Spleen (tissue), 11 donors: ENCODE measurements at regions not wholly inside any gene's neighbourhood (a gene's known extent, or its start where the extent isn't known, plus 50 kb on each side); places are given as distances from the start of the nearest gene placed in this dataset.
"Not testable (repeated sequence)": the region's sequence is repeated elsewhere in the genome, so short reads cannot be mapped to it uniquely, and the experiment has no call there.

ENCODE experiments used
- DNase-seq: peaks from one replicate; pipeline ENCODE4 v3.0.0-alpha.2; 2020
- H3K27ac ChIP-seq, 8 donors: fragments of 200-600 bp; sonication (generic) in 7 of 8; 1 replicate in 4 of 8; 2 replicates in 4 of 8; pipeline versions ENCODE4 v1.5.0 to v1.8.0; 2016 to 2021; ENCODE audit warnings: inconsistent platforms in 4 of 8, mild to moderate bottlenecking in 4 of 8, moderate library complexity in 1 of 8
- H3K27me3 ChIP-seq, 7 donors: fragments of 200-600 bp; sonication (generic) in 6 of 7; replicated peaks in 1 of 7; 1 replicate in 4 of 7; 2 replicates in 3 of 7; pipeline versions ENCODE4 v1.5.0 to v1.8.0; 2016 to 2021; ENCODE audit warnings: inconsistent platforms in 3 of 7, mild to moderate bottlenecking in 1 of 7
- H3K36me3 ChIP-seq, 6 donors: fragments of 200-600 bp; sonication (generic) in 5 of 6; 1 replicate in 4 of 6; 2 replicates in 2 of 6; pipeline versions ENCODE4 v1.5.0 to v1.8.0; 2016 to 2021; ENCODE audit warnings: inconsistent platforms in 2 of 6
- H3K4me1 ChIP-seq, 6 donors: fragments of 200-600 bp; sonication (generic) in 5 of 6; 1 replicate in 3 of 6; 2 replicates in 3 of 6; pipeline versions ENCODE4 v1.5.0 to v1.8.0; 2016 to 2021; ENCODE audit warnings: inconsistent platforms in 3 of 6
- H3K4me3 ChIP-seq, 8 donors: fragments of 200-600 bp; sonication (generic) in 7 of 8; 1 replicate in 4 of 8; 2 replicates in 4 of 8; pipeline versions ENCODE4 v1.5.0 to v1.8.0; 2016 to 2021; ENCODE audit warnings: inconsistent platforms in 4 of 8, mild to moderate bottlenecking in 4 of 8, moderate library complexity in 2 of 8
- H3K9me3 ChIP-seq, 8 donors: fragments of 200-600 bp; sonication (generic) in 7 of 8; 1 replicate in 4 of 8; 2 replicates in 4 of 8; pipeline versions ENCODE4 v1.5.0 to v1.8.0; 2016 to 2021; ENCODE audit warnings: inconsistent platforms in 4 of 8
- CTCF ChIP-seq, 11 experiments: fragments of 200-600 bp in 7 of 11; fragments of 450-650 bp in 4 of 11; sonication (generic) in 4 of 11; IDR thresholded peaks in 8 of 11; conservative IDR thresholded peaks in 3 of 11; 1 replicate in 7 of 11; 2 replicates in 4 of 11; pipeline versions ENCODE4 v1.4.0 to v1.8.0; 2016 to 2021; ENCODE audit warnings: antibody characterized with exemption in 11 of 11, inconsistent platforms in 4 of 11, mild to moderate bottlenecking in 1 of 11
- POLR2A ChIP-seq, 3 donors: fragments of 450-650 bp; IDR thresholded peaks; one replicate each; pipeline ENCODE4 v1.5.1; 2017; ENCODE audit warnings: antibody characterized with exemption in 3 of 3, mild to moderate bottlenecking in 1 of 3
- POLR2AphosphoS5 ChIP-seq, 3 donors: sonication (generic); formaldehyde crosslinking; IDR thresholded peaks; one replicate each; pipeline ENCODE4 v1.5.1; 2017; ENCODE audit warnings: antibody characterized with exemption in 3 of 3
- WGBS, 5 donors: extraction: QIAGEN DNeasy Blood & Tissue Kit in 3 of 5; methylation state at CpG; one replicate each; pipeline versions ENCODE4 v1.1.5 to v1.1.7; 2013 to 2018; 5-methylcytosine and 5-hydroxymethylcytosine counted together
- intact Hi-C: fragments of 100-400 bp; cut with DNase I; formaldehyde crosslinking; loops from one replicate; pipeline ENCODE4 v1.15.0; 2023; ENCODE audit warnings: low total_unique reads
- donor health status: healthy with polysubstance abuse.
- donor health status: DM: no; HTN: no; CAD: no; lungs with moderate emphysema.
- donor health status: DM: no; HTN: no; CAD: no.
- donor health status: Bipolar disorder and iron deficiency.
- donor health status: healthy.
- donor health status: DM: no; HTN: no; CAD: no.
- donor health status: DM: yes; HTN: yes; CAD: no.

DNA sequence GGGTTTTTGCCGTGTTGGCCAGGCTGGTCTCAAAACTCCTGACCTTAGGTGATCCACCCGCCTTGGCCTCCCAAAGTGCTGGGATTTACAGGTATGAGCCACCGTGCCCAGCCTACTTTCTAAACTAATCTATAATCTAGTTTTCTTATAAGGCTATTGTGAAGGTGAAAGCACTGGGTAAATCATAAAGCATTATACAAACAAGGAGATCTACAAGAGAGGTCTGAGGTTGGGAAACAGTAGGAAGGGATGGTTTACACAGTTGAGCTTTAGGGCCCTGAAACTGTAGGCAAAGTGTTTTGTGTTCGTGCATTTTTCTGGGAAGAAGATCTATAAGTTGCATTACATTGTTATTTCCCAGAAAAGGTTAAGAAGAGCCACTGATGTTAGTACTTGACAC is 84.9 kb upstream of the MED13 start:
- no peak overlapping the region for H3K4me3 ChIP-seq

DNA sequence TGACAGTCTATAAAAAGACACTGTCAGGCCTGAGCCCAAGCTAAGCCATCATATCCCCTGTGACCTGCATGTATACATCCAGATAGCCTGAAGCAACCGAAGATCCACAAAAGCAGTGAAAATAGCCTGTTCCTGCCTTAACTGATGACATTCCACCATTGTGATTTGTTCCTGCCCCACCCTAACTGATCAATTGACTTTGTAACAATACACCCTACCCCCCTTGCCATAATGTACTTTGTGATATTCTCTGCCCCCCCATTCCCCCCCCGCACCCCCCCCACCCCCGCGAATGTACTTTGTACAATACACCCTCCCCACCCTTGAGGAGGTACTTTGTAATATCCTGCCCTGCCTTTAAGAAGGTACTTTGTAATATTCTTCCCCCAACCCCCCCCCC is 82.2 kb upstream of the MED13 start:
- H3K4me1 ChIP-seq, result no peaks in the 10 kb centered on the region
- no peak for DNase-seq
- H3K9me3 ChIP-seq, result no peaks in the 10 kb centered on the region
- no peak overlapping the region for H3K27ac ChIP-seq
- WGBS, 5 donors, result 64 to 94% (median 82%) methylated on average over 2 to 4 of the region's 4 CpGs
- H3K27me3 ChIP-seq, result peaks cover 0 to 19% (median 0%) of the 10 kb centered on the region in 7 donors
- intact Hi-C loops, result no loop called here
- TF ChIP-seq POLR2A (IDR thresholded peaks at IDR 0.05) (no peak), CTCF (IDR thresholded peaks at IDR 0.05 in 8 of 11, conservative IDR thresholded peaks at IDR 0.05 in 3 of 11) (no peak), POLR2AphosphoS5 (IDR thresholded peaks at IDR 0.05) (no peak)
- H3K36me3 ChIP-seq, result no peaks in the 10 kb centered on the region
- no peak overlapping the region for H3K4me3 ChIP-seq

More for the DNA sequence above, 84.9 kb upstream of the MED13 start:
- TF ChIP-seq CTCF (IDR thresholded peaks at IDR 0.05 in 8 of 11, conservative IDR thresholded peaks at IDR 0.05 in 3 of 11), result no peak
- no peak for TF ChIP-seq POLR2A (IDR thresholded peaks at IDR 0.05)
- TF ChIP-seq POLR2AphosphoS5 (IDR thresholded peaks at IDR 0.05), result no peak
- peaks cover 0 to 32% (median 0%) of the 10 kb centered on the region in 7 donors for H3K27me3 ChIP-seq
- no peak overlapping the region for H3K27ac ChIP-seq
- H3K9me3 ChIP-seq, result no peaks in the 10 kb centered on the region
- no peaks in the 10 kb centered on the region for H3K36me3 ChIP-seq
- 83 to 90% (median 88%) methylated on average over 4 of the region's 4 CpGs for WGBS, 5 donors
- no peak for DNase-seq
- intact Hi-C loops, result no loop called here
- no peaks in the 10 kb centered on the region for H3K4me1 ChIP-seq

GRCh38 chr17:62140836-62141235 is 75.8 kb upstream of the MED13 start:
- WGBS, 5 donors, result 70 to 91% (median 77%) methylated on average over 14 of the region's 14 CpGs
- no peak for DNase-seq
- intact Hi-C loops, result no loop called here
- TF ChIP-seq CTCF (IDR thresholded peaks at IDR 0.05 in 8 of 11, conservative IDR thresholded peaks at IDR 0.05 in 3 of 11) (no peak), POLR2AphosphoS5 (IDR thresholded peaks at IDR 0.05) (peak in 2 of 3 donors; percentile 52 to 53), POLR2A (IDR thresholded peaks at IDR 0.05) (no peak)
- Histone ChIP-seq H3K4me1 (peaks cover 0 to 16% (median 8%) of the 10 kb centered on the region in 6 donors), H3K27me3 (peaks cover 0 to 38% (median 26%) of the 10 kb centered on the region in 7 donors), H3K4me3 (no peak overlapping the region), H3K36me3 (no peaks in the 10 kb centered on the region), H3K27ac (no peak overlapping the region), H3K9me3 (no peaks in the 10 kb centered on the region)

DNA sequence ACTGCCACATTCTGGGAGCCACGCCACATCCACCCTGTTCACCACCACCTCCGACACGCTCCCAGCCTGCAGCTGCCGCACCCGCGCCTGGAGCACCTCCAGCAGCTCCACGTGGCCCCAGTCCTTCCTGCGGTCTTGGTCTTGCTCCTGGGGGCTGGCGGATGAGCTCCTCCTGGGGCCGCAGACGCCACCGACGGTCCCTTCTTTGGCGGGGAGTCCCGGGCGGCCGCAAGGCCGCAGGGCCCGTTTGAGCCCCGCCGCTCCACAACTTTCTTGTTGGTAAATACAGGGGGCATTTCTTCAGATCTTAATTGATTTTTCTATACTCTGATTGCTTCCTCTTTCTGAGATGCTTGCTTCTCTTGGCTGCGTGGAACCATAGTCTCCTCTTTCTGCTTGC is 75.3 kb upstream of the MED13 start:
- Histone ChIP-seq H3K27ac (no peak overlapping the region), H3K27me3 (peaks cover 0 to 43% (median 26%) of the 10 kb centered on the region in 7 donors), H3K4me3 (no peak overlapping the region), H3K4me1 (peaks cover 0 to 16% (median 8%) of the 10 kb centered on the region in 6 donors), H3K36me3 (no peaks in the 10 kb centered on the region), H3K9me3 (no peaks in the 10 kb centered on the region)
- no peak for DNase-seq
- 89 to 96% (median 93%) methylated on average over 22 of the region's 22 CpGs for WGBS, 5 donors
- intact Hi-C loops, result no loop called here
- no peak for TF ChIP-seq CTCF (IDR thresholded peaks at IDR 0.05 in 8 of 11, conservative IDR thresholded peaks at IDR 0.05 in 3 of 11)
- TF ChIP-seq POLR2AphosphoS5 (IDR thresholded peaks at IDR 0.05), result no peak
- no peak for TF ChIP-seq POLR2A (IDR thresholded peaks at IDR 0.05)

- intact Hi-C loops, H3K4me3 ChIP-seq, H3K9me3 ChIP-seq, H3K36me3 ChIP-seq, H3K27ac ChIP-seq: not testable (repeated sequence)
- H3K4me1 ChIP-seq, result peaks cover 0 to 16% (median 8%) of the 10 kb centered on the region in 6 donors
- peaks cover 0 to 47% (median 26%) of the 10 kb centered on the region in 7 donors for H3K27me3 ChIP-seq
- WGBS, 5 donors, result 88 to 95% (median 91%) methylated on average over 19 to 35 of the region's 35 CpGs
- DNase-seq, result peak; percentile 71
Observed at GRCh38 chr17:62139690-62140354, 74.7 kb upstream of the MED13 start.
